CD4-positive, CD25-positive, alpha-beta regulatory T cell (primary cell): ENCODE measurements at regions not wholly inside any gene's neighbourhood (a gene's known extent, or its start where the extent isn't known, plus 50 kb on each side); places are given as distances from the start of the nearest gene placed in this dataset.
A peak's percentile ranks its signal among the peaks of the same experiment; 100 is the strongest.
"Not testable (repeated sequence)": the region's sequence is repeated elsewhere in the genome, so short reads cannot be mapped to it uniquely, and the experiment has no call there.

Experiments used
- ATAC-seq, 2 donors: fragments of 150-1000 bp; cut with Tn5 transposase; one replicate each; pipeline ENCODE4 v1.10.0; 2021; ENCODE audit warnings: low read depth in 2 of 2, moderate number of reproducible peaks in 2 of 2, moderate library complexity in 1 of 2
- DNase-seq, 3 donors: peaks; one replicate each; pipeline versions ENCODE4 v3.0.0 to v3.0.0-alpha.2; 2012 to 2022; ENCODE audit warnings: mixed read lengths in 1 of 3
- H3K27ac ChIP-seq: one replicate; pipeline ENCODE4 v1.7.0; 2013; ENCODE audit warnings: mild to moderate bottlenecking, low read length; ENCODE audit not compliant: insufficient read depth, poor library complexity, severe bottlenecking
- H3K27me3 ChIP-seq: one replicate; pipeline ENCODE4 v1.7.0; 2013; ENCODE audit warnings: low read length; ENCODE audit not compliant: control insufficient read depth, insufficient read depth
- H3K36me3 ChIP-seq: one replicate; pipeline ENCODE4 v1.7.0; 2013; ENCODE audit warnings: mild to moderate bottlenecking, low read length, moderate library complexity; ENCODE audit not compliant: control insufficient read depth, insufficient read depth
- H3K4me1 ChIP-seq: 2 replicates; pipeline ENCODE4 v1.7.0; 2013; ENCODE audit warnings: mild to moderate bottlenecking, low read length; ENCODE audit not compliant: insufficient read depth, control insufficient read depth, poor library complexity, severe bottlenecking
- H3K4me3 ChIP-seq: one replicate; pipeline ENCODE4 v1.7.0; 2013; ENCODE audit warnings: low read depth, mild to moderate bottlenecking, low read length, moderate library complexity
- H3K9me3 ChIP-seq, 2 experiments: 1 replicate in 1 of 2; 2 replicates in 1 of 2; pipeline ENCODE4 v1.7.0; 2013; ENCODE audit warnings: low read length in 2 of 2, mild to moderate bottlenecking in 1 of 2, moderate library complexity in 1 of 2; ENCODE audit not compliant: control insufficient read depth in 2 of 2
- H3K27ac Mint-ChIP-seq, 3 donors: one replicate each; pipeline ENCODE4 v1.8.0; 2020 to 2022; ENCODE audit warnings: mild to moderate bottlenecking in 3 of 3, mixed read lengths in 3 of 3, moderate library complexity in 2 of 3
- H3K27me3 Mint-ChIP-seq: one replicate; pipeline ENCODE4 v1.8.0; 2022; ENCODE audit warnings: mild to moderate bottlenecking, mixed read lengths
- H3K36me3 Mint-ChIP-seq: one replicate; pipeline ENCODE4 v1.8.0; 2020; ENCODE audit warnings: mixed read lengths
- H3K4me1 Mint-ChIP-seq, 4 donors: one replicate each; pipeline ENCODE4 v1.8.0; 2020 to 2022; ENCODE audit warnings: mixed read lengths in 4 of 4, mild to moderate bottlenecking in 1 of 4
- H3K4me3 Mint-ChIP-seq, 4 donors: one replicate each; pipeline ENCODE4 v1.8.0; 2020 to 2022; ENCODE audit warnings: mild to moderate bottlenecking in 4 of 4, mixed read lengths in 4 of 4, moderate library complexity in 3 of 4
- H3K9me3 Mint-ChIP-seq, 7 donors: one replicate each; pipeline ENCODE4 v1.8.0; 2020 to 2022; ENCODE audit warnings: mixed read lengths in 7 of 7, mild to moderate bottlenecking in 3 of 7, moderate library complexity in 2 of 7

DNA sequence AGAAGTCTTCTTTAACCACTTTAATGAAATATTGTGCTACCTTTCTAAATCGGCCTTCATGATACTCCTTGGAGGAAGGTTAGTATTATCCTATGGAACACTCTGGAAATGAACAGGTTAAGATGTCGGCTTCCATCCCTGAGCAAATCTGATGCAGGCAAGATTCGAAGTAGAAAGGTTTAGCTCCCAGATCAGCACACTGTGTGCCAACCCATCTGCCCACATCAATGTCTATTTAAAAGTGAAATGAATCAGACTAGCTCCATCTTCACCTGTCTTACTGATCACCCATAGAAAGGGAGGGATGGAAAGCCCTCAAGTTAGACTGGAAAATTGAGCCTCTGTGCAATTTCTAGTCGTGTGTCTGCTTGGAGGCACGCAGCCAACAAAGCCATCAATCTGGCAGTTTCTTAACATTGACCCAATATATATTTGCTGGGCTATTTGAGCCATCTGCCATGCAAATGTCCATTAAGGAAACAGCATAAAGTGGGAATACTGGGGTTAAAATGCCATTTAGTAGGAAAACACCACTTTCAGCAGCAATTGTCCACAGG is 506.1 kb downstream of the RMST start:
- no peak overlapping the region for H3K4me3 ChIP-seq
- no peaks in the 10 kb centered on the region for H3K9me3 ChIP-seq
- H3K36me3 ChIP-seq: no peaks in the 10 kb centered on the region
- no peak overlapping the region for H3K27ac Mint-ChIP-seq
- no peaks in the 10 kb centered on the region for H3K36me3 Mint-ChIP-seq
- H3K4me1 Mint-ChIP-seq: no peaks in the 10 kb centered on the region
- DNase-seq (no peak), ATAC-seq (no peak)
- H3K27me3 Mint-ChIP-seq: peaks cover 5% of the 10 kb centered on the region
- no peaks in the 10 kb centered on the region for H3K27me3 ChIP-seq
- peaks cover 0 to 5% (median 0%) of the 10 kb centered on the region in 7 donors for H3K9me3 Mint-ChIP-seq
- H3K27ac ChIP-seq: no peak overlapping the region
- H3K4me1 ChIP-seq: no peaks in the 10 kb centered on the region
- no peak overlapping the region for H3K4me3 Mint-ChIP-seq

- no peak overlapping the region for H3K4me3 ChIP-seq
- H3K4me1 ChIP-seq: no peaks in the 10 kb centered on the region
- Mint-ChIP-seq H3K4me3 (no peak overlapping the region), H3K27me3 (no peaks in the 10 kb centered on the region), H3K36me3 (no peaks in the 10 kb centered on the region), H3K4me1 (no peaks in the 10 kb centered on the region), H3K27ac (no peak overlapping the region), H3K9me3 (peaks cover 0 to 6% (median 1%) of the 10 kb centered on the region in 7 donors)
- no peaks in the 10 kb centered on the region for H3K9me3 ChIP-seq
- H3K36me3 ChIP-seq: no peaks in the 10 kb centered on the region
- ATAC-seq (no peak), DNase-seq (no peak)
- H3K27ac ChIP-seq: no peak overlapping the region
- H3K27me3 ChIP-seq: no peaks in the 10 kb centered on the region
Measured at GRCh38 chr12:97977870-97978405, 515.3 kb downstream of the RMST start.

- DNase-seq (no peak), ATAC-seq (no peak)
- Histone ChIP-seq H3K9me3 (no peaks in the 10 kb centered on the region), H3K27me3 (no peaks in the 10 kb centered on the region), H3K4me1 (no peaks in the 10 kb centered on the region), H3K36me3 (no peaks in the 10 kb centered on the region), H3K4me3 (no peak overlapping the region), H3K27ac (no peak overlapping the region)
- Mint-ChIP-seq H3K4me1 (no peaks in the 10 kb centered on the region), H3K9me3 (peaks cover 0 to 15% (median 6%) of the 10 kb centered on the region in 7 donors), H3K4me3 (peak overlapping the region in 1 of 4 donors; percentile 7), H3K27ac (no peak overlapping the region), H3K36me3 (no peaks in the 10 kb centered on the region), H3K27me3 (peaks cover 5% of the 10 kb centered on the region)
Measured at GRCh38 chr12:97982684-97983083, 520.1 kb downstream of the RMST start.

GRCh38 chr12:97983796-97984195 is 521.2 kb downstream of the RMST start:
- Mint-ChIP-seq H3K36me3 (no peaks in the 10 kb centered on the region), H3K27ac (no peak overlapping the region), H3K27me3 (peaks cover 5% of the 10 kb centered on the region), H3K4me3 (no peak overlapping the region), H3K4me1 (no peaks in the 10 kb centered on the region), H3K9me3 (peaks cover 0 to 16% (median 6%) of the 10 kb centered on the region in 7 donors)
- DNase-seq (no peak), ATAC-seq (no peak)
- Histone ChIP-seq H3K9me3 (no peaks in the 10 kb centered on the region), H3K4me3 (no peak overlapping the region), H3K27me3 (no peaks in the 10 kb centered on the region), H3K4me1 (no peaks in the 10 kb centered on the region), H3K27ac (no peak overlapping the region), H3K36me3 (no peaks in the 10 kb centered on the region)

DNA sequence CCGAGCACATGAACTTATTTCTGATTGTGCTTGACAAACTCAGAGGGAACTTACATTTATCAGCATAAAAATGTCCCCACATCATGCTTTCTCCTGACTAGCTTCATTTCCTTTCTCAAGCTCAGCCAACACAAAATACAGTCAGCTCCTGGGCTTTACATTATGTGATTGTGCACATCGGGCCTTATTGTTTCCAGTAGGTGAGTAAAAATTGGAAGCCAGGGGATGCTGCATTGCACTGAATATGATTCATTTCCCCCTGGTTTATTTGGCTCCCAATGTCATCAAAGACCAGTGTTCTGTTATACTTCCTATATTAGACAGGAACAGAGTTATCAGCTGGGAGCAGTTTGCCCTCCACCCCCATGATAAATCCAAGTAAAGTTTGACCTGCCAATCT is 521.8 kb downstream of the RMST start:
- H3K27ac Mint-ChIP-seq: no peak overlapping the region
- H3K27me3 Mint-ChIP-seq: peaks cover 5% of the 10 kb centered on the region
- Histone ChIP-seq H3K27me3 (no peaks in the 10 kb centered on the region), H3K4me1 (no peaks in the 10 kb centered on the region), H3K27ac (no peak overlapping the region), H3K9me3 (no peaks in the 10 kb centered on the region), H3K4me3 (no peak overlapping the region), H3K36me3 (no peaks in the 10 kb centered on the region)
- H3K4me1 Mint-ChIP-seq: no peaks in the 10 kb centered on the region
- no peak for ATAC-seq
- H3K9me3 Mint-ChIP-seq: peaks cover 0 to 16% (median 6%) of the 10 kb centered on the region in 7 donors
- H3K36me3 Mint-ChIP-seq: no peaks in the 10 kb centered on the region
- no peak overlapping the region for H3K4me3 Mint-ChIP-seq
- DNase-seq: no peak

DNA sequence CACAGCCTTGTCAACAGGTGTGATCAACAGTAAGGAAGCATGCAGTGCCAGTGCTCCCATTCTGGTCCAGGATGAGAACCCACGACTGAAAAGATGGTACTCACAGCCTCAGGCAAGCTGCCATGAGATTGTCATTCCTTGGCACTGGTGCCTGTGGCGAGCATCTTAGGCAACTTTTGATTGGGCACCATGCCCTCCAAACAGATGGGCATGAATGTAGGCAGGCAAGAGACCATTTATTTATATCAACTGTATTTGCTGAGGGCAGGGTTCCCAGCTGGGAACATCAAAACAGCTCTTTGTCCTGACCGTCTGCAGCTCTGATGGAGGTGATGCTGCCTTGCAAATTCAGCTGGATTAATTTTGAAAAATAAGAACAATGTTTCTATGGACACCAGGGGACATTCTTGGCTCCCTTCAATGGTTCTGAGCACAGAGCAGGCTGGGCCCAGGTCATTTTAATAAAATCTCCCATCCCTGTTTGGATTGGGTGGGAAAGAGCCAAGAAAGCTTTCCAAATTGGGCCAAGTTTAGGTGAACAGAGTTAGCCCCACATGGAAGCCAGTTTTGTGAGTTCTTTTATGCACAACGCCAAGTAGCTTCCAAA is 522.5 kb downstream of the RMST start:
- Mint-ChIP-seq H3K36me3 (no peaks in the 10 kb centered on the region), H3K9me3 (peaks cover 0 to 18% (median 6%) of the 10 kb centered on the region in 7 donors), H3K4me1 (no peaks in the 10 kb centered on the region), H3K4me3 (no peak overlapping the region), H3K27me3 (peaks cover 5% of the 10 kb centered on the region), H3K27ac (no peak overlapping the region)
- no peaks in the 10 kb centered on the region for H3K27me3 ChIP-seq
- H3K27ac ChIP-seq: no peak overlapping the region
- H3K36me3 ChIP-seq: no peaks in the 10 kb centered on the region
- no peaks in the 10 kb centered on the region for H3K9me3 ChIP-seq
- H3K4me3 ChIP-seq: no peak overlapping the region
- no peaks in the 10 kb centered on the region for H3K4me1 ChIP-seq
- no peak for ATAC-seq
- DNase-seq: no peak

DNA sequence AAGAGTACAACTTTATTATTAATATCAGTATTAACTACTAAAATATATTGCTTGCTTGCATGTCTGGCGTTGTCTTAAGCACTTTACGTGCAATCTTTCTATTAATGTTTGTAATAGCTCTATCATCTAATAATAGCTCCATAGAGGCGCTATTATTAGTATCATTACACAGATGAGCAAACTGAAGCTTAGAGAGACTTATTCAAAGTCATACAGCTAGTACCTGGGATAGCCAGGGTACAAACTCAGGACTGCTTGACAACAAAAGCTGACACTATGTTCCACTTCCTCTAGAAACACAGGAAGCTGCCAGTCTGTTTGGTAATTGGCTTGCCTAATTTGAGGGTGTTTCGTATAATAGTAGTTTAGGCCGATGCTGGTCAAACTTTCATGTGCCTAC is 523.2 kb downstream of the RMST start:
- DNase-seq (no peak), ATAC-seq (no peak)
- H3K27me3 Mint-ChIP-seq: peaks cover 5% of the 10 kb centered on the region
- H3K36me3 Mint-ChIP-seq: no peaks in the 10 kb centered on the region
- no peak overlapping the region for H3K27ac Mint-ChIP-seq
- no peaks in the 10 kb centered on the region for H3K36me3 ChIP-seq
- no peaks in the 10 kb centered on the region for H3K27me3 ChIP-seq
- no peak overlapping the region for H3K27ac ChIP-seq
- H3K4me1 ChIP-seq: no peaks in the 10 kb centered on the region
- peaks cover 0 to 25% (median 6%) of the 10 kb centered on the region in 7 donors for H3K9me3 Mint-ChIP-seq
- H3K4me3 ChIP-seq: no peak overlapping the region
- H3K4me1 Mint-ChIP-seq: no peaks in the 10 kb centered on the region
- no peaks in the 10 kb centered on the region for H3K9me3 ChIP-seq
- H3K4me3 Mint-ChIP-seq: no peak overlapping the region

- H3K4me3 ChIP-seq, H3K27ac Mint-ChIP-seq, H3K4me1 Mint-ChIP-seq, ATAC-seq, DNase-seq, H3K27me3 ChIP-seq, H3K27me3 Mint-ChIP-seq, H3K36me3 Mint-ChIP-seq, H3K36me3 ChIP-seq, H3K4me3 Mint-ChIP-seq, H3K9me3 ChIP-seq, H3K27ac ChIP-seq, H3K4me1 ChIP-seq: not testable (repeated sequence)
- H3K9me3 Mint-ChIP-seq: peaks cover 0 to 29% (median 3%) of the 10 kb centered on the region in 7 donors
Measured at GRCh38 chr12:97988588-97988987, 526.0 kb downstream of the RMST start.
